IPS-15b (cell line): ENCODE measurements at regions not wholly inside any gene's neighbourhood (a gene's known extent, or its start where the extent isn't known, plus 50 kb on each side); places are given as distances from the start of the nearest gene placed in this dataset.
"Not testable (repeated sequence)": the region's sequence is repeated elsewhere in the genome, so short reads cannot be mapped to it uniquely, and the experiment has no call there.

Experiments used
- H3K27me3 ChIP-seq: one replicate; pipeline ENCODE4 v1.6.1; 2013; ENCODE audit warnings: low read length; ENCODE audit not compliant: control insufficient read depth, insufficient read depth
- H3K36me3 ChIP-seq: one replicate; pipeline ENCODE4 v1.6.1; 2013; ENCODE audit warnings: low read length; ENCODE audit not compliant: control insufficient read depth, insufficient read depth
- H3K4me1 ChIP-seq: one replicate; pipeline ENCODE4 v1.6.1; 2013; ENCODE audit warnings: mild to moderate bottlenecking, low read length; ENCODE audit not compliant: control insufficient read depth, insufficient read depth
- H3K4me3 ChIP-seq: one replicate; pipeline ENCODE4 v1.5.1; 2013; ENCODE audit warnings: low read depth, low read length
- H3K9ac ChIP-seq: one replicate; pipeline ENCODE4 v1.6.1; 2013; ENCODE audit warnings: low read depth, mild to moderate bottlenecking, low read length
- H3K9me3 ChIP-seq: one replicate; pipeline ENCODE4 v1.6.1; 2013; ENCODE audit warnings: mild to moderate bottlenecking, low read length; ENCODE audit not compliant: control insufficient read depth, insufficient read depth

DNA sequence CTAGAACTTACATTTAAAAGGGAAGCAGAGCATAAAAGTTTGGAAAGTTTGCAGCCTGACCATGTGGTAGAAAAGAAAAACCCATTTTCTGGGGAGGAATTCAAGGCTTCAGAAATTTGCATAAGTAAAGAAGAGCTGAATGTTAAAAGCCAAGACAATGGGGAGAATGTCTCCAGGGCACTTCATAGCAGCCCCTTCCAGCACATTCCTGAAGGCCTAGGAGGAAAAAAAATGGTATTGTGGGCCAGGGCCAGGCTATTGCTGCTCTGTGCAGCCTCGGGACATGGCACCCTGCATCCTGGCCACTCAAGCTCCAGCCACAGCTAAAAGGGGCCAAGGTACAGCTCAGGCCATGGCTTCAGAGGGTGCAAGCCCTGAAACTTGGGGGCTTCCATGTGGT is 474.2 kb upstream of the MDGA2 start:
- H3K4me1 ChIP-seq, H3K36me3 ChIP-seq: not testable (repeated sequence)

DNA sequence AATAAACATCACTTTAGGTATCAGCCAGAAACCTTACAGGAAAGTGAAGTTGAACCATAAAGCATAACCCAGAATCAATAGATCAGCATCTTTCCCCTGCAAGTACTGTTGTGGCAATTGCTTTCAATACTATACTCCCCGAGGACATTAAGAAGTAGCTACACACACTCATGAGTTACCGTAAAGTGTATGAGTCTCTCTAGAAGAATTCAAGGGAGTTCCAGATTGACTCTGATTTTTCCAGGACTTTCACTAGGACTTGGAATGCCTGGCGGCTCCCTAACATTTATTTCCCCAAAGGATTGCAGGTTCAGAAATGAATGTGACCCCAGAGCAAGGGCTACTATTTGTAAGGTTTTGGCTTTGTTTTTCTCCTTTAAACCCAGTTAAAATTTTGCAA is 465.4 kb upstream of the MDGA2 start:
- Histone ChIP-seq H3K4me3 (no peak overlapping the region), H3K27me3 (no peaks in the 10 kb centered on the region), H3K36me3 (no peaks in the 10 kb centered on the region), H3K9me3 (no peaks in the 10 kb centered on the region), H3K4me1 (peaks cover 3% of the 10 kb centered on the region), H3K9ac (no peak overlapping the region)

More for the DNA sequence above, 474.2 kb upstream of the MDGA2 start:
- not testable (repeated sequence) for H3K9me3 ChIP-seq, H3K9ac ChIP-seq, H3K4me3 ChIP-seq, H3K27me3 ChIP-seq

DNA sequence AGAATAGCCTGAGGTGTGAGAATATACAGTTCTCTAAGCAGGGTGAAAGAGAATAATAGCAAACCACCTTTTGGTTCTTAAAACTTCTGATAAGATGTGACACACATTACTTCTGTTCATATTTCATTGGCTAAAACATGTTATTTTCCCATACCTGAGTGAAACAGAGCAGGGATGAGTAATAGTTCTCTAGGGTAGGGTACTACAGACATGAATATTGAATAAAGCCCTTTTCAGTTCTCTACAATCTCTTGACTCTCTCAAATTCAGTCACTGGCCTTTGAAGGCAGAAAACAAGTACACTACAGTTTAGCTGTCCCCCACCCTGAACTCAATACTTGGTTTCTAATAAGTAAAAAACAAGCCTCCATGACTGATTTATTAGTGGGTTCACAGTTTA is 454.1 kb upstream of the MDGA2 start:
- no peak overlapping the region for H3K9ac ChIP-seq
- H3K27me3 ChIP-seq = no peaks in the 10 kb centered on the region
- H3K4me1 ChIP-seq = no peaks in the 10 kb centered on the region
- no peak overlapping the region for H3K4me3 ChIP-seq
- no peaks in the 10 kb centered on the region for H3K9me3 ChIP-seq
- no peaks in the 10 kb centered on the region for H3K36me3 ChIP-seq

DNA sequence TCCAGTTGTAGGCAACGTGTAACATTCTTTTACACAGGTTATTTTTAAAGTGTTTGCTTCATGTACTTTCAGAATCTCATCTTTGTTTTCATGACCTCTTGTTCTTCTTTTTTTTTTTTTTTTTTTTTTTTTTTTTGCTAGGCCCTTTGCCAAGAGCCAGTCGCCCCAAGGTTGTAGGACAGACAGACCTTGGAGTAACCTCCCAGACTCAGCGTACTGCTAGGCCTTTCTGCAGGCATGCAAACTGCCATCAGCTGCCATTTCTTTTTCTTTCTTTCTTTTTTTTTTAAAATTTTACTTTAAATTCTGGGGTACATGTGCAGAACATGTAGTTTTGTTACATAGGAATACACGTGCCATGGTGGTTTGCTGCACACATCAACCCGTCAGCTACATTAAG is 452.3 kb upstream of the MDGA2 start:
- Histone ChIP-seq H3K27me3 (no peaks in the 10 kb centered on the region), H3K36me3 (no peaks in the 10 kb centered on the region), H3K4me1 (no peaks in the 10 kb centered on the region), H3K9ac (no peak overlapping the region), H3K4me3 (no peak overlapping the region), H3K9me3 (no peaks in the 10 kb centered on the region)

DNA sequence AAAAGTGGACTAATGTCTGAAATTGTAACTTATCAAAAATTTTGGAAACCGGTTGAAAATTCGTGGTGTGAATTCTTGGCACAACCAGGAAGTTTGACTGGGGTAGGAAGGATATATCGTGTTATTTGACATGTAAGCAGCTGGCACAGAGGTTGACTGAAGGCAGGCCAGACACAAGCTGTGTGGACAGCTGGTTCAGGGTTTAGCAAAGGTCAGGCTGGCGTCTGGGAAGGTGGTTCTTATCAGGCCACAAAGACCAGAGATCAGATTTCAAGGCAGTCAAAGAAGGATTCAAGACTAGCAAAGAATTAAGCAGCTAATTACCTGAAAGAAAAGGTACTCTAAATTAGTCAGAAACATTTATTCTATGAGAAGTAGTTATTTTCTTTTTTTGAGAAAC is 450.2 kb upstream of the MDGA2 start:
- no peaks in the 10 kb centered on the region for H3K9me3 ChIP-seq
- H3K36me3 ChIP-seq = no peaks in the 10 kb centered on the region
- no peaks in the 10 kb centered on the region for H3K27me3 ChIP-seq
- H3K4me3 ChIP-seq = no peak overlapping the region
- no peaks in the 10 kb centered on the region for H3K4me1 ChIP-seq
- H3K9ac ChIP-seq = no peak overlapping the region

DNA sequence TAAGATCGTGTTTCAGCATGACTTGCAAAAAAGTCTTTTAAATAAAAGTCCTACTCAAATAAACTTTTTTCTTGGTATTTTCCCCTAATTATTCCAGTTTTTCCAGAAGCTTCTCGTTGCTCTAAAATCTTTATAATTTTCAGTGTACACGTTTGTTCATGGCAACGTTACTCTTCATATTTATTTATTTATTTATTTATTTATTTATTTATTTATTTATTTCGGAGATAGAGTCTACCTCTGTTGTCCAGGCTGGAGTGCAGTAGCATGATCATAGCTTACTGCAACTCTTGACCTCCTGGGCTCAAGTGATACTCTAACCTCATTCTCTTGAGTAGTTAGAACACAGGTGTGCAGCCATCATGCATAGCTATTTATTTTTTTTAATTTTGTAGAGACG is 438.3 kb upstream of the MDGA2 start:
- H3K27me3 ChIP-seq = no peaks in the 10 kb centered on the region
- no peak overlapping the region for H3K9ac ChIP-seq
- H3K9me3 ChIP-seq = no peaks in the 10 kb centered on the region
- no peaks in the 10 kb centered on the region for H3K4me1 ChIP-seq
- no peak overlapping the region for H3K4me3 ChIP-seq
- H3K36me3 ChIP-seq = no peaks in the 10 kb centered on the region

DNA sequence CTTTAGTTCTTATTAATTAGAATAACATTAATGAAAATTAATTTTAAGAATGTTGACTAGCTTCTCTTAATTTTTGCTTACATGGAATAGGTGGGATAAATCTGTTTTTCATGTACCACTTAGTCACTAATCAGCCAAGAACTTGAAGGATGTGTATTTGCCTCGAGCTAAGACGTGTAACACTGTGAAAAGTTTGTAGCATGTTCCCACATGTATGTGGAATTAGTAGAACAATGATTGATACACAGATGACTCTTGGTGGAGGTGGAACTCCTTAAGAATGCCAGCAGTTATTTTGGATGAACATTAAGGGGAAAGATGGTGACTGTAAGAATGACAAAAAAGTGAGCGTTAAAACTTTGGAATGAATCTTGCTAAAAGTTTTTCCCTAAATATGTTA is 435.7 kb upstream of the MDGA2 start:
- no peak overlapping the region for H3K9ac ChIP-seq
- H3K4me3 ChIP-seq = no peak overlapping the region
- no peaks in the 10 kb centered on the region for H3K9me3 ChIP-seq
- no peaks in the 10 kb centered on the region for H3K27me3 ChIP-seq
- H3K36me3 ChIP-seq = no peaks in the 10 kb centered on the region
- H3K4me1 ChIP-seq = no peaks in the 10 kb centered on the region

DNA sequence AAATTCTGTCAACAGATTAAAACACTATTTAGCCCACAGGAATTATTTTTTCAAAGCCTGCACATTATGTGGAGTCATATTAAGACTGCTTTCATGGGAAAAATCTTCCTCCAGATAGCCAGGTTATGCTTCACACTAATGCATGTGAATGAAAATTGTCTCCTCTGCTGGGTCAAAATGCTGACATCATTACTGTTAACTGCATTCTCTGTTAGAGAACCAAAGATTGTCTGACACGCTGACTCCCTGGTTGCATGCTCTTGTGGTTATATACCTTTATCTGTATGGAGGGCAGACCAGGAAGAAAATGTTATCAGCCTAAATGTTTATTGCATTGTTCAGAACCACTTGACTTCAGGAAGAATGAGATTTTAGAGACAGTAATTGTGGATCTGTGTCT is 432.2 kb upstream of the MDGA2 start:
- no peak overlapping the region for H3K9ac ChIP-seq
- no peaks in the 10 kb centered on the region for H3K27me3 ChIP-seq
- H3K36me3 ChIP-seq = no peaks in the 10 kb centered on the region
- no peak overlapping the region for H3K4me3 ChIP-seq
- H3K9me3 ChIP-seq = no peaks in the 10 kb centered on the region
- H3K4me1 ChIP-seq = no peaks in the 10 kb centered on the region

DNA sequence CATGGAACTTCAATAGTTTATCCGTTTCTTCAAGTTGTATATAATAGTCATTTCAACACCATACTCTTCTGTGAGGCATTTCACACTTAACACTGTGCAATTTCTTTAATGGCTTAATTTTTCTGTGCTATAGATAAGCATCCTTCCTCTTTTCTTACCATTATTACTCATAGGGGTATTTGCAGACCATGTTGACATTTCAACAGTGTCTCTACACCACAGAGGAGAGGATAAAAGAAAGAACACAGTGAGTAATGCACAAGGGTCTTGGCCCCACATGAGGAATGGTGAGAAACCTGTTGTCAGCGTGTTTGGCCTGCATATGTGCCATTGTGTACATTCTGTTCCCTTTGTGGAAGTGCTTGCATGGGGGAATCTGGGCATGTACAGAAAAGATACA is 421.5 kb upstream of the MDGA2 start:
- no peaks in the 10 kb centered on the region for H3K9me3 ChIP-seq
- H3K36me3 ChIP-seq = no peaks in the 10 kb centered on the region
- H3K4me1 ChIP-seq = no peaks in the 10 kb centered on the region
- H3K9ac ChIP-seq = no peak overlapping the region
- H3K4me3 ChIP-seq = no peak overlapping the region
- no peaks in the 10 kb centered on the region for H3K27me3 ChIP-seq

DNA sequence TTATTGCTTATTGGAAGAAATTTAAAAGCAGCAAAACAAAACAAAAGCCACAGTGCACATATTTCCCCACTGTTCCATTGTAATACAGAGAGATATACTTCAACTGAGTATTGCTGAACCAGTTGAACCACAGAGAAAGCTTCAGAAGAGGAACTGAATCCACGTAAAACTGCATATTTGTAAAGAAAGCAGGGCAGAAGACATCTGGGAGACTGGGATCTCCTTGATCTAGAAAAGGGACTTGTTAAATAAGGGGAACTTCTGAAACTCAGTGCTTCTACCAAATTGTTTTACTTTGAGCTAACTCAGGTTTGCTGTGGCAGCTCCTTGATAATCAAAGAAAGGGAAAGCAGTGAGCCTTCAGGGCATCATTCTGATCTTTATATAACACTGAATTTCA is 411.1 kb upstream of the MDGA2 start:
- no peak overlapping the region for H3K4me3 ChIP-seq
- H3K9ac ChIP-seq = no peak overlapping the region
- H3K36me3 ChIP-seq = no peaks in the 10 kb centered on the region
- H3K9me3 ChIP-seq = no peaks in the 10 kb centered on the region
- H3K4me1 ChIP-seq = no peaks in the 10 kb centered on the region
- H3K27me3 ChIP-seq = no peaks in the 10 kb centered on the region

DNA sequence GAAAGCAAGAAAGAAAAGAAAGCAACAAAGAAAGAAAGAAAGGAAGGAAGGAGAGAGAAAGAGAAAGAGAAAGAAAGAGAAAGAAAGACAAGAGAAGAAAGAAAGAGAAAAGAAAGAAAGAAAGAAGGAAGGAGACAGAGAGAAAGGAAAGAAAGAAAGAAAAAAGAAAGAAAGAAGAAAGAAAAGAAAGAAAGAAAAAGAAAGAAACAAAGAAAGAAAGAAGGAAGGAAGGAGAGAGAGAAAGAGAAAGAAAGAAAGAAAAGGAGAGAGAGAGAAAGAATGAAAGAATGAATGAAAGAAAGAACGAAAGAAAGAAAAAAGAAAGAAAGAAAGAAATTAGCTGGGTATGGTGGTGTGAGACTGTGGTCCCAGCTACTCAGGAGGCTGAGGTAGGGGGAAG is 400.1 kb upstream of the MDGA2 start:
- H3K9me3 ChIP-seq = no peaks in the 10 kb centered on the region
- H3K4me1 ChIP-seq = peaks cover 11% of the 10 kb centered on the region
- no peak overlapping the region for H3K4me3 ChIP-seq
- H3K9ac ChIP-seq = no peak overlapping the region
- no peaks in the 10 kb centered on the region for H3K27me3 ChIP-seq
- no peaks in the 10 kb centered on the region for H3K36me3 ChIP-seq

DNA sequence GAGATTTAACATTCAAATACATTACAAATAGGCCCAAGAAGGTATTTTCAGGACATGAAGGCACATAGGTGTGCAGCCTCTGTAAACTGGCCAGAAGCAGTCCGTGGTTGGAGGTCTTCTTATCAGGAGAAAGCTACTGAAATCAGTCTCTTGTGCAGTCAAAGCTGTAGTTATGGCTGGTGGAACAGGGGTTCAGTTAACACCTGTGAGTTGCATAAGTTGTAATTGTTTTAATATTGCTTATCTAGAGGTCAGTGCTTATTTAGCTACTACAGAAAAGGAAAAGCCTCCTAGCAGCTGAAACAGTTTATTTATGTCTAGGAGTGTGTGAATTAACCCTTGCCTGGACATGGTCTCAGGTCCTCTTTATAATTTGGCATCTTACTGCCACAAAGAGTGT is 377.6 kb upstream of the MDGA2 start:
- H3K4me3 ChIP-seq = no peak overlapping the region
- H3K4me1 ChIP-seq = no peaks in the 10 kb centered on the region
- no peaks in the 10 kb centered on the region for H3K36me3 ChIP-seq
- no peaks in the 10 kb centered on the region for H3K27me3 ChIP-seq
- no peaks in the 10 kb centered on the region for H3K9me3 ChIP-seq
- no peak overlapping the region for H3K9ac ChIP-seq

DNA sequence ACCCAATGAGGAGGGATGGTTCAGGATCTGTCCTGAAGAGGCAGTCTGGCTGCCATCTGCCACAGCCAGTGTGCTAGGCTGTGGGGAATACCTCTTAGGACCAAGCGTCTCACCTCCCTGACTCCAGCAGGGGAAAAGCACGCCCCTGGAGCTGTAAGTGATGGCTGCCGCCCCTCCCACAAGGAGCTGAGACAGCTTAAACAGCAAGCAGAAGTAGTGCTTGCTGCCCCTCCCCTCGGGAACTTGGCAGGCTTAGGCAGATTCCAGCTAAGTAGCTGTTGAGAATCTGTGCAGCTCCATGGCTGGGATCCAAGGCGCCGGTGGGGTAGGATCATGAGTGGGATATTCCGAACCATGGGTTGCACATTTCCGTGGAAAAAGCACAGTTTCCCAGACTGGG is 360.4 kb upstream of the MDGA2 start:
- H3K27me3 ChIP-seq = no peaks in the 10 kb centered on the region
- H3K9me3 ChIP-seq = no peaks in the 10 kb centered on the region
- H3K36me3 ChIP-seq = no peaks in the 10 kb centered on the region
- H3K4me3 ChIP-seq = peak overlapping the region; percentile 31
- H3K4me1 ChIP-seq = no peaks in the 10 kb centered on the region
- no peak overlapping the region for H3K9ac ChIP-seq
